Glutamatergic neuron (in vitro differentiated cells): ENCODE measurements at regions not wholly inside any gene's neighbourhood (a gene's known extent, or its start where the extent isn't known, plus 50 kb on each side); places are given as distances from the start of the nearest gene placed in this dataset.
"Not testable (repeated sequence)": the region's sequence is repeated elsewhere in the genome, so short reads cannot be mapped to it uniquely, and the experiment has no call there.

ENCODE experiments used
- DNase-seq: peaks from one replicate; pipeline ENCODE4 v3.0.0; 2022
- H3K27ac Mint-ChIP-seq: one replicate; pipeline ENCODE4 v1.8.0; 2020; ENCODE audit warnings: mild to moderate bottlenecking, mixed read lengths, inconsistent platforms; ENCODE audit not compliant: unreplicated experiment
- H3K27me3 Mint-ChIP-seq: one replicate; pipeline ENCODE4 v1.8.0; 2020; ENCODE audit warnings: mild to moderate bottlenecking, moderate library complexity, mixed read lengths, inconsistent platforms; ENCODE audit not compliant: unreplicated experiment
- H3K36me3 Mint-ChIP-seq: one replicate; pipeline ENCODE4 v1.8.0; 2020; ENCODE audit warnings: mild to moderate bottlenecking, mixed read lengths, inconsistent platforms; ENCODE audit not compliant: unreplicated experiment
- H3K4me1 Mint-ChIP-seq: one replicate; pipeline ENCODE4 v1.8.0; 2020; ENCODE audit warnings: mild to moderate bottlenecking, low read depth, mixed read lengths, inconsistent platforms; ENCODE audit not compliant: unreplicated experiment
- H3K4me3 Mint-ChIP-seq: one replicate; pipeline ENCODE4 v1.8.0; 2020; ENCODE audit warnings: mild to moderate bottlenecking, mixed read lengths, inconsistent platforms; ENCODE audit not compliant: unreplicated experiment
- H3K9me3 Mint-ChIP-seq: one replicate; pipeline ENCODE4 v1.8.0; 2020; ENCODE audit warnings: mild to moderate bottlenecking, moderate library complexity, mixed read lengths, inconsistent platforms; ENCODE audit not compliant: unreplicated experiment
- CTCF ChIP-seq: fragments of 200-600 bp; sonication (generic); IDR thresholded peaks from one replicate; pipeline ENCODE4 v1.5.0; 2021; ENCODE audit not compliant: partially characterized antibody, unreplicated experiment

GRCh38 chr16:29254676-29255495 is 151.6 kb downstream of the NPIPB11 start:
- Mint-ChIP-seq H3K4me3 (no peak overlapping the region), H3K4me1 (peaks cover 11% of the 10 kb centered on the region), H3K9me3 (peaks cover 5% of the 10 kb centered on the region), H3K36me3 (no peaks in the 10 kb centered on the region), H3K27me3 (peaks cover 10% of the 10 kb centered on the region), H3K27ac (no peak overlapping the region)
- TF ChIP-seq CTCF = no peak
- DNase-seq = no peak

DNA sequence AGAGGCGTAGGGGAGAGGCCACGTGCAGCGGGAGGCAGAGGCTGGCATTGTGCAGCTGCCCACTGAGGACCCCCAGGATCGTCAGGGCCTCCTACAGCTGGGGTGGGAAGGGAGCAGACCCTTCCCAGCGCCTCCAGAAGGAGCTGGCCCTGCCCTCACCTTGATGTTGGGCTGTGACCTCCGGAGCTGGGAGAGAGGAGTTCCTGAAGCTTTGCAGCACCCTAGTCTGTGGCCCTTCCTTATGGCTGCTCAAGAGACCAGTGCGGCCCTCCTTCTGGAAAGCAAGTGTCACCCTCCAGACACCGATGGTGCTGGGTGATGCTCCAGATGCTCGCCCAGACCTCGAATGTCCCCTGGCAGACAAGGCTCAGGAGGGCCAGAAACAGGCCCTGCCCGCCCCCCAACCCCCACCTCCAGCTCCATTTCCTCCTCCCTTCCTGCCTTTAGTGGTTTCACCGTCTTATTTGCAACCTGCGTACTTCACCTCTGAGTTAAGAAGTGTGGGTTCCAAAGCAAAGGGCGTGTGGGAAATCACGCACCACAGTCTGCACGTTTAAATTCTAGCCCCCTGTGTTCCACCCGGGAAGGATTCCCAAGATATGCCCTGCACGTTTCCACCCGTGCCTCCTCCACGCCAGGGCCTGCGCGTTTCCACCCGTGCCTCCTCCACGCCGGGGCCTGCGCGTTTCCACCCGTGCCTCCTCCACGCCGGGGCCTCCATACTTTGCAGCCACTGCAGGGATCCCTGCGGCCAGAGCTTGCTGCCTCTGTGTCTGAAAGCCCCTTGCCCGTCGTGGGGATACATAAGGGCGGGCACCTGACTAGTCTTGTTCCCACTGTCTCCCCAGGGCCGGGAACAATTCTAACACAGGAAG is 152.6 kb downstream of the NPIPB11 start:
- H3K4me1 Mint-ChIP-seq = peaks cover 11% of the 10 kb centered on the region
- not testable (repeated sequence) for H3K27ac Mint-ChIP-seq, H3K36me3 Mint-ChIP-seq, H3K9me3 Mint-ChIP-seq, DNase-seq, H3K4me3 Mint-ChIP-seq, H3K27me3 Mint-ChIP-seq

DNA sequence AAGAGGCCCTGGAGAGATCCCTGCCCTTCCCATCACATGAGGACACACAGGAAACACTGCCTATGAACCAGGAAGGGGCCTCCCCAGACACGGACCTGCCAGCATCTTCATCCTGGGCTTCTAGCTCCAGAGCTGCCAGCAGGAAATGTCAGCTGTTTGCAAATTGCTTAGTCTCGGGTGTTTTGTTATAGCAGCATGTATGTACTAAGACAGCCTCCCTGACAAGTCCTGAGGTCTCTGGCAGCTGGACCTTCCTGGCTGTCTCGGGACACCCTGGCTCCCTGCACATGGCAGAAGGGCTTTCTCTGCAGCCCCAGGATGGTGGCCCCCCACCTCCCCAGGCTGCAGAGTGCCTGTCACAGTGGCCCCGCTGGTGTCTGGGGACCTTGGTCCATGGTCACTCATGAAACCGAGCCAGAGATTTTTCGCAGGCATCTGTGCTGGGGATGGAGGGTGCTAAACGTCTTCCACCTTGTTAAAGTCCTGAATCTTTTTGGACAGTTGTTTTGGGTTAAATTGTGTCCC is 153.4 kb downstream of the NPIPB11 start:
- not testable (repeated sequence) for H3K4me3 Mint-ChIP-seq, DNase-seq, H3K27ac Mint-ChIP-seq

GRCh38 chr16:29252311-29252710 is 154.2 kb downstream of the NPIPB11 start:
- not testable (repeated sequence) for H3K4me3 Mint-ChIP-seq, H3K27ac Mint-ChIP-seq, H3K27me3 Mint-ChIP-seq, DNase-seq, H3K36me3 Mint-ChIP-seq, H3K9me3 Mint-ChIP-seq
- peaks cover 11% of the 10 kb centered on the region for H3K4me1 Mint-ChIP-seq

More for the DNA sequence above, 153.4 kb downstream of the NPIPB11 start:
- not testable (repeated sequence) for H3K36me3 Mint-ChIP-seq, H3K9me3 Mint-ChIP-seq, H3K27me3 Mint-ChIP-seq
- peaks cover 11% of the 10 kb centered on the region for H3K4me1 Mint-ChIP-seq

- H3K27me3 Mint-ChIP-seq, H3K4me3 Mint-ChIP-seq, H3K27ac Mint-ChIP-seq, H3K36me3 Mint-ChIP-seq, H3K4me1 Mint-ChIP-seq, DNase-seq: not testable (repeated sequence)
- H3K9me3 Mint-ChIP-seq = peaks cover 12% of the 10 kb centered on the region
Observed at GRCh38 chr16:29251571-29252011, 154.9 kb downstream of the NPIPB11 start.

DNA sequence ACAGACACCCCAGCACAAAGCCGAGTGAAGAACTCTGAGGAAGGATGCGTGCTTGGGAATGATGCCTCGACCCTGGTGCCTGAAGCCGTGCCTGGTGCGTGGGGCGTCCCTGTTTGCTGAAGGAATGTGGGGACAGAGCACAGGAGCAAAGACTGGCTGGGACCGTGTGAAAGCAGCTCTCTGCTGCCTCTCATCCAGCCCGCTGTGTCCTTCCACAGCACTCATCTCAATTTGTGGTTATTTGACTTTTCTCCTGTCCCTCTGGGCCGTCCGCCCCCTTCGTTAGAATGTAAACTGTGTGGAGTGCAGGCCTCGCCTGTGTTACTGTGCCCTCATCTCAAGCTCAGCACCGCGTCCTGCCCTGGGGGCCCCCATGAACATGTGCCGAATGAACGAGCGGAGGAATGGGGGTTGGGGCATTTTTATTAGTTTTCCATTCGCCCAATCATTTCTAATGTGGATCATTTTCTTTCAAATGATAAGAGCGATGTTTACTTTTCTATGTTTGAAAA is 155.5 kb downstream of the NPIPB11 start:
- peaks cover 12% of the 10 kb centered on the region for H3K9me3 Mint-ChIP-seq
- H3K4me3 Mint-ChIP-seq, DNase-seq, H3K27me3 Mint-ChIP-seq, H3K27ac Mint-ChIP-seq, H3K4me1 Mint-ChIP-seq: not testable (repeated sequence)
- H3K36me3 Mint-ChIP-seq = peaks cover 14% of the 10 kb centered on the region

- H3K4me3 Mint-ChIP-seq, H3K27me3 Mint-ChIP-seq, H3K27ac Mint-ChIP-seq, DNase-seq, H3K4me1 Mint-ChIP-seq: not testable (repeated sequence)
- H3K9me3 Mint-ChIP-seq = peaks cover 12% of the 10 kb centered on the region
- H3K36me3 Mint-ChIP-seq = peaks cover 14% of the 10 kb centered on the region
Observed at GRCh38 chr16:29250469-29250868, 156.0 kb downstream of the NPIPB11 start.

DNA sequence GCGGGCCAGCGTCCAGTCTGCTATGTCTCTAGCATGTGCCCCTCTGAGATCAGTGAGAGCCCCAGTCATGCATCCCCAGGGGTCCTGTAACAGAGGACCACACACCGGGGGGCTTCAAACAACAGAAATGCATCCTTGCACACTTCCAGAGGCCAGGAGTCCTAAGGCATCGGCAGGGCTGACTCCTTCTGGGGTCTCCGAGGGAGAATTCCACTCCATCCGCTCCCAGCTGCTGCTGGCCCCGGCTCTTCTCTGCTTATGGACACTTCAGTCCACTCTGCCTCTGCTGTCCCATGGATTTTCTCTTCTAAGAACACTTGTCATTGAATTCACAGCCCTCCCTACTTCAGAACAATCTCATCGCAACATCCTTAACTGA is 157.6 kb downstream of the NPIPB11 start:
- not testable (repeated sequence) for H3K27me3 Mint-ChIP-seq, H3K4me3 Mint-ChIP-seq, H3K4me1 Mint-ChIP-seq, H3K27ac Mint-ChIP-seq, DNase-seq
- Mint-ChIP-seq H3K9me3 (peaks cover 10% of the 10 kb centered on the region), H3K36me3 (peaks cover 14% of the 10 kb centered on the region)

DNA sequence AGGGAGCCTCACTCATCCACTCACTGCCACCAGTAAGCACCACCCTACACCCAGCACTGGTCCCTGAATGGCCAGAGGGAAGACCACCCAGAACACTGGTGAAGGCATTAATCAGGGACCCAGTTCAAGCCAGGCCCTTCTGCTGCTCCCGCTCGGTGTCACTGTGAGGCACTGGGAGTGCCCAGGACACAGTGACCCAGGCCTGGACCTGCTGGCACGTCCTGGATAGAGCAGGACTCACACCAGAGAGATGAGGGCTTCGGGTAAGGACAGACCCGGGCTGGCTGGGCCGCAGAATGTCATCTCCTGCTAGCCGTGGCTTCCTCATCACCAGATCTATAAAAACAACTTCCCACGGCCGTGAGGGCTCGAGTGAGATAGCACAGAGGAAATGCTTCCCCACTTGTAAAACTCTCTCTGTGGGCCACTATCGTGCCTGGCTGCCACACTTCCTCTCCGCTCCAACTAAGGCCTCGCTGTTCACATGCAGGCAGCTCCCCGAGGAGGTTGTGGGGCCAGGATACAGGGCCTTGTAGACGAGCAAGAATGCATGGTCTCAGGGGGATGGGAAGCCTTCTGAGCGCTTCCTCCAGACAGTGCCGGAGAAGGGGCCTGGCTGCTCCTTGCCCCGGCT is 158.1 kb downstream of the NPIPB11 start:
- H3K27ac Mint-ChIP-seq = not testable (repeated sequence)

DNA sequence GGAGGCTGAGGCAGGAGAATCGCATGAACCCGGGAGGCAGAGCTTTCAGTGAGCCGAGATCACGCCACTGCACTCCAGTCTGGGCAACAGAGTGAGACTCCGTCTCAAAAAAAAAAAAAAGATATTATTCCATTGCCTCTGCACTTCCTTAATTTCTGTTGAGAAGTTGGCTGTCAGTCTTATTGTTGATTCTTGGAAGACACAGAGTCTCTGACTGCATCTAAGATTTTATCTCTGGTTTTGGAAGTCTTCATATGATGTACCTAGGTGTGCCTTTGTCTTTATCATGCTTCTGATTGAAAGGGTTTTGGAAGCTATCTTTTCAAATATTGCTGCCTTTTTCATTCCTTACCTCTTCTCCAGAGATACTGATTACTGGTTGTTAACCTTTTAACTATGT is 160.4 kb downstream of the NPIPB11 start:
- H3K4me1 Mint-ChIP-seq, H3K27ac Mint-ChIP-seq, H3K27me3 Mint-ChIP-seq, H3K4me3 Mint-ChIP-seq, DNase-seq, H3K9me3 Mint-ChIP-seq: not testable (repeated sequence)
- H3K36me3 Mint-ChIP-seq = peaks cover 14% of the 10 kb centered on the region

More for the DNA sequence above, 158.1 kb downstream of the NPIPB11 start:
- DNase-seq, H3K4me3 Mint-ChIP-seq, H3K27me3 Mint-ChIP-seq, H3K4me1 Mint-ChIP-seq: not testable (repeated sequence)
- Mint-ChIP-seq H3K36me3 (peaks cover 14% of the 10 kb centered on the region), H3K9me3 (peaks cover 10% of the 10 kb centered on the region)
